DMS 273 treated with DMSO at 0.1 percent for 48 hours (cell line): ENCODE measurements at regions not wholly inside any gene's neighbourhood (a gene's known extent, or its start where the extent isn't known, plus 50 kb on each side); places are given as distances from the start of the nearest gene placed in this dataset.

Experiments used
- DNase-seq: peaks from one replicate; lab custom pipeline; 2025; lab: John Stamatoyannopoulos, UW

DNA sequence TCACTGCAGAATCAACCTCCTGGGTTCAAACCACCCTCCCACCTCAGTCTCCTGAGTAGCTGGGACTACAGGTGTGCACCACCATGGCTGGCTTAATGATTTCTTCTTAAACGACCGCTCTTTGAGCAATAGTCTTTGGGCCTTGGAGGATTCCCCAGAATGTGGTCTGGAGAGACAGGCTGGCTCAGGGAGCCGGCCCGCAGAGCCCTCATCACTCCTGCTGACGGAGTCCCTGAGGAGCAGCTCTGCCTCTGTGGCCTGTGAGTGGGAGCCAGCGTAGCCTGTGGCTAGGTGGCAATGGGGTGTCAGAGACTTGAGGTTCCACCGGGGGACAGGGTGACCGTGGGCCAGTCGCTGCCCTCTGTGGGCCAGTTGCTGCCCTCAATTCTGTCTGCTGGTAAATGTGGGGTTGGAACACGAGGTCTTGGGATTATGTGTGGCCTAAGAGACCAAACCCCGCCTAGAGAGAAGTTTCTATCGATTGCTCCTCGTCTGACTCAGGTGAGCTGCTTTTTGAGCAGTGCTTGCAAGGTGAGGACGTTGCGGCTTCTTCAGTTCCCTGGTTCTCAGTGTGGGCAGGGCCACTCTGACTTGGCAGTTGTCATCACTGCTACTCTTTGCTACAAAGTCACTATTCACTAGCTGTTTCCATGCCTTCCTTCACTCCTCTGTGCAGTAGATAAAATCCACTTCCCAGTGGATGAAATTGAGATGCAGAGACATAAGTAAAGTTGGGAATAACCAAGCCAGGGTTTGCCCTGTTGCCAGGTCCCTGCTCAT, 124.8 kb upstream of the NECTIN1 start:
- no peak for DNase-seq

DNA sequence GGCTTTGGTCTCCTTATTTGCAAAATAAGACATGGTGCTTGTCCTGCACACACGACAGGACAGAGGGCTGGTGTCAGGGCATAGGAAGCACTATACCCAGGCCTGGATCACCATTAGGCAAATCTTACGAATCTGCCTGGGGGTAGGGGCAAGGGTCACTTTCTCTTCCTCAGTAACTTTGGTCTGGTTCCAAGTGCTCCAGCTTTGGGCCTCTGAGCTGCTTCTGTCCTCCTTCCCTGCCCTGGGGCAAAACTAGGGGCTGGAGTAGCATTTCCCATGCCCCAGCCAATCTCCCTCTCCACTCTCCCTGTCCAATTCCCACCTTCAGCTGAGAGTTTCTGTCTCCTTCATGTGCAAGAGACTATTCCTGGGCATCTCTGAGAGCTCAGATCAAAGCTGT, 123.7 kb upstream of the NECTIN1 start:
- no peak for DNase-seq

DNA sequence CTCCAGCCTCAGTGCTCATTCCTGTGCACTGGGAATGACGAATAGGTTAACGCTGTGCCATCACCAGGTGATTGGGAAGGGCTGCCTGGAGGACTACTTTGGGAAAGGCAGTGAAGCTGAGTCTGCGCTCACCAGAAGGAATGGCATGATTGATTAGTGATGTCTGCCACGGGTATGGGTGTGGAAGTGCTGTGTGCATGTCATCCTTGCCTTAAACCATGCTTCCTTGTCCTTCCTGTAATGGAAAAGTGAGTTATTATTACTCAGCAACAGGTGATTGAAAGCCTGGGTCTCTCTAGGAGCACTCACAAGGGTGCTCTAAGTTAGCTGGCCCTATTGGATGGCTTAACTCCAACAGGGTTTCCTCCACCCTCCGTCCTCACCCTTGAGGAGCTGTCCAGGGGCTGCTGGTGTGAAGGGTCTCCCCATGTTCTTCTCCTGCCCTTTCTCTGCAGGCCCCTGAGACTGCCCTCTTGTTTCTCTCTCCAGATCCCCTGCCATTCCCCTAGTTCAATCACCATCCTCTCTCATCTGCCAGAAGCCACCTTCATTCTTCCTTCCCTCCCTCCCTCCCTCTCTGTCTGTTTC, 121.9 kb upstream of the NECTIN1 start:
- DNase-seq: no peak

GRCh38 chr11:119849872-119850271, 120.9 kb upstream of the NECTIN1 start:
- DNase-seq: no peak

DNA sequence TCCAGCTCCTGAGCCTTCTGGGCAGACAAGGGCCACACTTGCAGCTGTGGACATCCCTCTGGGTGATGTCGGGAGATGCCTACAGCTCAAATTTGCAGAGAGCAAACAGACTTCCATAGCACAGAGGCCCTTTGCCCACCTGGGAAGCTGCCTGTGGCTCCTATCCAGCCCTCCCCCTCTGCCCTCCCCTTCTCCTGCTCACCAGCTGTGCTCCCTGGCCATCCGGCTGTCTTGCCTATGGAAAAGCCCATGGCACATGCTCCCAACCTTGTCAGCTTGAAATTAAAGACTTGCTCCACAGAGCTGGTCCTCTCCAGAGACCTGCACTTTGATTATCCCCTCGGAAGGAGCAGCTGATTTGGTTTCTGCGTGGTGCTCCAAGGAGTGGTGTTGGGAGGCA, 118.9 kb upstream of the NECTIN1 start:
- DNase-seq: no peak

DNA sequence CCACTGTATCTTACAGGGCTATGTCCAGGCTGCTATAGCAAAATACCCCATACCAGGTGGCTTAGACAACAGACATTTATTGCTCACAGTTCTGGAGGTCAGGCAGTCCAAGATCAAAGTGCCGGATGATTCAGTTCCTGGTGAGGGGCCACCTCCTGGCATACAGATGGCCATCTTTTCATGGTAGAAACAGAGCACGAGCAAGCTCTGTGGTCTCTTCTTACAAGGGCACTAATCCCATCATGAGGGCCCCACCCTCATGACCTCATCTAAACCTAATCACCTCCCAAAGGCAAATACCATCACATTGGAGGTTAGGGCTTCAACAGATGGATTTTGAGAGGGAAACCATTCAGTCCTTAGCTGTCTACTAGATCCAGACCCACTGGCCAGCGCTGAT, 117.4 kb upstream of the NECTIN1 start:
- no peak for DNase-seq

DNA sequence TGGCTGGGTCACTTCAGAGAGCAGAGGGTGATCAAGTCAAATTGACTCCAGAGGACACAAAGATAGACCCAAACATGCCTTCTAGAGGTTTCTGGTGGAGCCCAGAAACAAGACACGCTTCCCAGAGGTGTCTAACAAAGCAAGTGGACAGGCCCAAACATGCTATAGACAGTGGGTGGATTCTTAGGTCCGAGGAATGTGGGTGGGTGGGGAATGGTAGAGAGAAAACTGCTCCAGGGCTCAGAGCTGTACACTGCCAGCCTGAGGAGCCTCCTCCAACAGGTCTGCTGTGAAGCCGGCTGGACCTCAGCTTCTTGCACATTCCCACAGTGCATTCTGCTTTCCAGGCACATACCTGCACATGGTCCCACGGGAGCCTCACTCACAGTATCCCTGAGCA, 116.8 kb upstream of the NECTIN1 start:
- no peak for DNase-seq

DNA sequence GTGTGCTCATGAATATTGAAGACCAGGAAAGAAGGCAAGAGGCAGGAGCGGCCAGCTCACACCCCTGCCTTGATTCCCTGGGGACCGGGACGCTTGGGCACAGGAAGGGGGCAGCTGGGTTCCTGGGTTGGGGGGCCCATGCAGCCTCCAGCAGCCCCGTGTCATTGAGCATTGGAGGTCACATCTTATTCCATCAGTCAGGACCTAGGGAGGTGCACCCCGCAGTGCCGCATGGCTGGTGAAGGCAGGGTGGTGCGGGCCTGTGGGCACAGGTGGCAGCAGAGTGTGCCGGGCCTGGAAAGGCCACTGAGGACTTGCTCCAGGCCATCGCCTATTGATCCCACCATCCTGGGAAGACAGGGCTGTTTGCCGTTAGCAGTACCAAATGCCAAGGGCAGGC, 116.3 kb upstream of the NECTIN1 start:
- DNase-seq: no peak

- no peak for DNase-seq
These were observed 115.8 kb upstream of the NECTIN1 start for GRCh38 chr11:119844808-119845207.

- no peak for DNase-seq
These were observed 114.9 kb upstream of the NECTIN1 start for GRCh38 chr11:119843877-119844276.

- DNase-seq: no peak
These were observed 113.7 kb upstream of the NECTIN1 start for GRCh38 chr11:119842731-119843130.

DNA sequence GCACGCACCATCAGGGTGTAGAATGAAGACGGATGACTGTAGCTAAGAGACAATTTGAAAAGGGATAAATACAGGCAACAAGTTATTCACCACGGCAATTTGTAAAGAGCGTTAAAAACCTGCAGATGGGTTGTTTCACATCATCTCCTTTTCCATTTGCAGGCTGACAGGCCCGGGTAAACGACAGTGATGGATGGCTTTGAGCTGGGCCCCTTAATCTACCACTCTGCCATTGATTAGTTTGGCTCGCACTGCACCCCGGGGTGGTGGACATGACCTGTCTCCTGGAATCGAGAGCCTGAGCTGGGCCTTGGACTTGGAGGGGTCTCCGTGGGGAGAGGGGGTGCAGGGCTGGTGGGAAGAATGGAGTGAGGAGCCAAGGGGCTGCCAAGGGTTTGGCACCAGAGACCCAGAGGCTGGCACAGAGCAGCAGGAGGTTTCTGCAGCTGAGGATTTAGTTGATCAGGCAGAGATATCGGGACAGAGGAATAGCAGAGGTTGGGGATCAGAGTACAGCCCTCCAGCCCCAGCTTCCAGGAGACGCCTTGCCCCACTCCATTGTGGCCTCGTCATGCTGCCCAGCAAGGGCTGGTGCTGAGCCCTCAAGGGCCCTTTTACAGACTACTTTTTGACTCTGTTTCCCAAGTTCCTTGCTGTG, 110.6 kb upstream of the NECTIN1 start:
- no peak for DNase-seq

GRCh38 chr11:119835753-119836152, 106.8 kb upstream of the NECTIN1 start:
- DNase-seq: no peak

DNA sequence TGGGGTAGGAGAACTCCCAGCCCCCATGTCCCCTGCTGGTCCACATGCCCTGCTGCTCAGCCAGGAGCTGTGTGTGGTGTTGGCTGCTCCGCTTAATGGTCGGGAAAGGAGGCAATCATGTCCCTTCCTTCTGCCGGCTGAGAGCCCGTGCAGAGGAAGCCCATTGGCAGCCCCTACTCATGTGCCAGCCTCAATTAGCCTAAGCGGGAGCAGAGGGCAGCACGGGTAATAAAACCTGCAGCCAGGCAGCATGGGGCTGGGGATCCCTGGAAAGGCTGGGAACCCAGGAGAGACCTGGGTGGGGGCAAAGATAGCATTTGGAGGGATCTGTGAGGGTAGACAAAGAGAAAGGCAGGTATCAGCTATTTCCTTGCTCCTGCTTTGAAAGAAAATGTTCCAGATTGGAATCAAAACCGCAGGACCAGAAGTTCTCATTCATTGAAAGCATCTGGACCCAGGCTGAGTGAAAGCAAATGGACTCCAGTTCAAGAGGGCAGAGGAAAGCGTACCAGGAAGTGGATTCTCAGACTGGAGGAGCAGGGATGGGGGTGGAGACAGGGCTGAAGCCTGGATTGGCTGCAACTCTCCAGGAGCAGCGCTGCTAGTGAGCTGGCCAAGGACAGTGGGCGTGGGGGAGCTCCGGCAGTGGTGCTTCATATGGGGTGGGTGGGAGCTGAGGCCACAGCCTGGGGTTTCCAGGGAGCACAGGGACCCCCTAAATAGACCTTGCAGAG, 103.4 kb upstream of the NECTIN1 start:
- no peak for DNase-seq

- DNase-seq: no peak
These were observed 102.0 kb upstream of the NECTIN1 start for GRCh38 chr11:119831011-119831410.

DNA sequence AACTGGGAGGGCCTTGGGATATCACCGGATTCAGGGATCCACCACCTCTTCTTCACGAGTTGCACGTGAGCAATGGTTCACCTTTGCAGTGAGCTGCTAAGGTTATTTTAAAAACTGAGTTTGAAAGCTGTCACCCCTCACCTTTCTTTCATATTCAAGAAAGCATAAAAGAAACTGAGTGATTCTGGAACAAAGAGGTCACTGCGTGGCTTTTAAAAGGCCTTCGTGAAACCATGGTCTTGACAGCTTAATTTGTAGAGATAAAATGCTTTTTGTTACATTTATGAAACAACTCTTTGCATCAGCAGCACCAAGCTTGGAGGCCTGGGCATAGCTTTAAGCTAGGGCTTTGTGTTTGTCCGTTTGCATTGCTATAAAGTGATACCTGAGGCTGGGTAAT, 101.4 kb upstream of the NECTIN1 start:
- no peak for DNase-seq

- no peak for DNase-seq
These were observed 100.4 kb upstream of the NECTIN1 start for GRCh38 chr11:119829402-119829801.

- no peak for DNase-seq
These were observed 99.8 kb upstream of the NECTIN1 start for GRCh38 chr11:119828819-119829218.

- no peak for DNase-seq
These were observed 99.0 kb upstream of the NECTIN1 start for GRCh38 chr11:119828006-119828405.

DNA sequence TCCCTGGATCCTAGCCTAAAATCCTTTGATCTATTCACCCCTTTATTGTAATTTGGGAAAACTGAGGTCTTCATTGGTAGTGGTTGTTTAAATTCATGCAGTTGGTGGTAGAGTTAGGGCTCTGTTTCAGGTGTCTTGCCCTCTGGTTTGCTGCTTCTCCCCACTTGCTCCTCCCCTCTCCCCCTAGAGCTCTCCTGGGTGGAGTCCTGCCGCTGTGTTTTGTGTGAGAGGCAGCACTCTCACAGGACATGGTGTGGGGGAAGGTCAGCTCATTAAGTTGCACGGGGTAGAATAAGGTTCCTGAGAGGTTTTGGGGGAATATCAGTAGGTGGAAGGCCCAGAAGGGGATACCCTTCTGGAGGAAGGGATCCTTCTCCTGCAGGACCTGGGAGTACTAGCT, 98.1 kb upstream of the NECTIN1 start:
- no peak for DNase-seq

DNA sequence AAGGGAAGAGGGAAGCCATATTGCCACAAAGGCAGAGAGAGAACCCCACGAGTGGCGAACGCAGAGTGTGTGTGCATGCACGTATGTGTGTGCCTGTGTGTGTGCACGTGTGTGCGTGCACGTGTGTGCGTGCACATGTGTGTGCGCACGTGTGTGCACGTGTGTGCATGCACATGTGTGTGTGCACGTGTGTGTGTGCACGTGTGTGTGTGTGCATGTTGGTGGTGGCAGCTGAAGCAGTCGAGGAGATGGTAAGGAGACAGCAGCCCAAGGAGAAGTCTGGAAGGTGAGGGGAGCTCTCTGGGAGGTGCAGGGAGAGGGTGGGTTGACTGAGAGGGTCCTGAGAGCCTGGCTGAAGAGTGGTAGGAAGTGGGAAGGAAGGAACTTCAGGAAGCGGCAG, 94.1 kb upstream of the NECTIN1 start:
- DNase-seq: no peak

- no peak for DNase-seq
These were observed 87.7 kb upstream of the NECTIN1 start for GRCh38 chr11:119816660-119817059.

DNA sequence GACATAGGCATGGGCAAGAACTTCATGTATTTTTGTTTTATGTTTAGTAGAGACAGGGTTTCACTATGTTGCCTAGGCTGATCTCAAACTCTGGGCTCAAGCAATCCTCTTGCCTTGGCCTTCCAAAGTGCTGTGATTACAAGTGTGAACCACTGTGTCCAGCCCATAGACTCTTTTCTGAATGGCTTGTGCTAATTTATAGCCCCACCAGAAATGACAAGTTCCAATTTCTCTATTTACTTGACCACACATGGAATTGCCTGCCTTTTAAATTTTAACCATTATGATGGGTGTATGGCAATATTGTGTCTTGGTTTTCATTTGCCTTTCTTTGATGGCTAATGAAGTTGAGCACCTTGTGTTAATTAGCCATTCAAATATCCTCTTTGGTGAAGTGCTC, 85.8 kb upstream of the NECTIN1 start:
- no peak for DNase-seq
